ENCODE measurements at regions not wholly inside any gene's neighbourhood (a gene's known extent, or its start where the extent isn't known, plus 50 kb on each side); places are given as distances from the start of the nearest gene placed in this dataset.

GRCh38 chr18:65230311-65230710 lies 520.5 kb upstream of the CDH7 start:
- dilution Hi-C loops (cut with MboI; ENCODE audit: extremely low pct_ligation_motif_present, low sequenced_read_pairs): no loop called here
- no peaks in the 10 kb centered on the region for H3K36me3 ChIP-seq (ENCODE audit: control insufficient read depth in 2 of 2, extremely low read depth in 1 of 2, insufficient read depth in 2 of 2, low read length in 2 of 2)
- H4K20me1 ChIP-seq (ENCODE audit: control insufficient read depth, extremely low read depth, insufficient read depth, low read length): no peaks in the 10 kb centered on the region
- no peak overlapping the region for H3K9ac ChIP-seq (ENCODE audit: control insufficient read depth, extremely low read depth, insufficient read depth, low read length)
- H3K4me1 ChIP-seq (ENCODE audit: control insufficient read depth, extremely low read depth, insufficient read depth, low read length): no peaks in the 10 kb centered on the region
- no peaks in the 10 kb centered on the region for H3K9me1 ChIP-seq (ENCODE audit: control insufficient read depth, extremely low read depth, insufficient read depth, low read length)
- no peak overlapping the region for H3K4me3 ChIP-seq (ENCODE audit: control insufficient read depth in 2 of 3, extremely low read depth in 1 of 3, insufficient read depth in 2 of 3, low read depth in 1 of 3, low read length in 3 of 3)
- no peak overlapping the region for H3K4me2 ChIP-seq (ENCODE audit: control insufficient read depth, extremely low read depth, insufficient read depth, low read depth, low read length)
- H3K9me3 ChIP-seq (ENCODE audit: control insufficient read depth, low read depth, low read length): no peaks in the 10 kb centered on the region
- no peak for TF ChIP-seq EZH2 (IDR thresholded peaks at IDR 0.05; ENCODE audit: low read length)
- no peak for TF ChIP-seq CTCF (optimal IDR thresholded peaks at IDR 0.05 in 1 of 3, IDR thresholded peaks at IDR 0.05 in 1 of 3, conservative IDR thresholded peaks at IDR 0.05 in 1 of 3; ENCODE audit: extremely low read depth in 1 of 3, insufficient read depth in 2 of 3, low read length in 3 of 3)
- no peaks in the 10 kb centered on the region for H3K79me2 ChIP-seq (ENCODE audit: control insufficient read depth, insufficient read depth, low read length)
- H3K27me3 ChIP-seq (ENCODE audit: control insufficient read depth, extremely low read depth, insufficient read depth, low read length): no peaks in the 10 kb centered on the region
- H3K27ac ChIP-seq (ENCODE audit: control insufficient read depth, insufficient read depth, low read length): no peak overlapping the region
- FAIRE-seq: no peak
- no peak overlapping the region for H2AFZ ChIP-seq (ENCODE audit: control insufficient read depth, low read length)
- DNase-seq (ENCODE audit: low read depth, low spot score): no peak

GRCh38 chr18:65227970-65228369 lies 522.8 kb upstream of the CDH7 start:
- no peak for TF ChIP-seq EZH2 (IDR thresholded peaks at IDR 0.05; ENCODE audit: low read length)
- no peak for TF ChIP-seq CTCF (optimal IDR thresholded peaks at IDR 0.05 in 1 of 3, IDR thresholded peaks at IDR 0.05 in 1 of 3, conservative IDR thresholded peaks at IDR 0.05 in 1 of 3; ENCODE audit: extremely low read depth in 1 of 3, insufficient read depth in 2 of 3, low read length in 3 of 3)
- no peak for FAIRE-seq
- no peak overlapping the region for H3K27ac ChIP-seq (ENCODE audit: control insufficient read depth, insufficient read depth, low read length)

More at GRCh38 chr18:65227970-65228369, 522.8 kb upstream of the CDH7 start:
- Histone ChIP-seq H3K79me2 (ENCODE audit: control insufficient read depth, insufficient read depth, low read length) (no peaks in the 10 kb centered on the region), H3K4me1 (ENCODE audit: control insufficient read depth, extremely low read depth, insufficient read depth, low read length) (no peaks in the 10 kb centered on the region), H3K36me3 (ENCODE audit: control insufficient read depth in 2 of 2, extremely low read depth in 1 of 2, insufficient read depth in 2 of 2, low read length in 2 of 2) (no peaks in the 10 kb centered on the region), H3K9ac (ENCODE audit: control insufficient read depth, extremely low read depth, insufficient read depth, low read length) (no peak overlapping the region), H3K4me3 (ENCODE audit: control insufficient read depth in 2 of 3, extremely low read depth in 1 of 3, insufficient read depth in 2 of 3, low read depth in 1 of 3, low read length in 3 of 3) (no peak overlapping the region), H3K4me2 (ENCODE audit: control insufficient read depth, extremely low read depth, insufficient read depth, low read depth, low read length) (no peak overlapping the region), H3K27me3 (ENCODE audit: control insufficient read depth, extremely low read depth, insufficient read depth, low read length) (no peaks in the 10 kb centered on the region), H3K9me1 (ENCODE audit: control insufficient read depth, extremely low read depth, insufficient read depth, low read length) (no peaks in the 10 kb centered on the region), H2AFZ (ENCODE audit: control insufficient read depth, low read length) (no peak overlapping the region), H3K9me3 (ENCODE audit: control insufficient read depth, low read depth, low read length) (no peaks in the 10 kb centered on the region), H4K20me1 (ENCODE audit: control insufficient read depth, extremely low read depth, insufficient read depth, low read length) (no peaks in the 10 kb centered on the region)
- dilution Hi-C loops (cut with MboI; ENCODE audit: extremely low pct_ligation_motif_present, low sequenced_read_pairs): no loop called here
- DNase-seq (ENCODE audit: low read depth, low spot score): no peak

Data from keratinocyte (primary cell).